H1 (cell line): ENCODE measurements at regions not wholly inside any gene's neighbourhood (a gene's known extent, or its start where the extent isn't known, plus 50 kb on each side); places are given as distances from the start of the nearest gene placed in this dataset.

Experiments
- EGR1 ChIP-seq: IDR thresholded peaks from 2 replicates; pipeline ENCODE4 v1.6.1; 2011; ENCODE audit warnings: low read depth, low read length, borderline replicate concordance
- EP300 ChIP-seq, 2 experiments: IDR thresholded peaks; 1 replicate in 1 of 2; 2 replicates in 1 of 2; pipeline ENCODE4 v1.6.1; 2011 to 2012; ENCODE audit warnings: low read depth in 2 of 2, low read length in 2 of 2, mild to moderate bottlenecking in 2 of 2, borderline replicate concordance in 1 of 2, inconsistent platforms in 1 of 2, moderate library complexity in 1 of 2
- HDAC6 ChIP-seq: IDR thresholded peaks from one replicate; pipeline ENCODE4 v1.7.1; 2012; ENCODE audit warnings: low read depth, mild to moderate bottlenecking, inconsistent platforms, low read length, moderate library complexity
- MAX ChIP-seq: IDR thresholded peaks from 2 replicates; pipeline ENCODE4 v1.6.1; 2012; ENCODE audit warnings: inconsistent platforms
- TAF1 ChIP-seq: IDR thresholded peaks from 2 replicates; pipeline ENCODE4 v1.6.1; 2011; ENCODE audit warnings: mild to moderate bottlenecking, low read depth, low read length
- TAF7 ChIP-seq: optimal IDR thresholded peaks from 2 replicates; pipeline ENCODE3; 2011; ENCODE audit warnings: low read depth, mild to moderate bottlenecking, inconsistent platforms, low read length, moderate library complexity, borderline replicate concordance

DNA sequence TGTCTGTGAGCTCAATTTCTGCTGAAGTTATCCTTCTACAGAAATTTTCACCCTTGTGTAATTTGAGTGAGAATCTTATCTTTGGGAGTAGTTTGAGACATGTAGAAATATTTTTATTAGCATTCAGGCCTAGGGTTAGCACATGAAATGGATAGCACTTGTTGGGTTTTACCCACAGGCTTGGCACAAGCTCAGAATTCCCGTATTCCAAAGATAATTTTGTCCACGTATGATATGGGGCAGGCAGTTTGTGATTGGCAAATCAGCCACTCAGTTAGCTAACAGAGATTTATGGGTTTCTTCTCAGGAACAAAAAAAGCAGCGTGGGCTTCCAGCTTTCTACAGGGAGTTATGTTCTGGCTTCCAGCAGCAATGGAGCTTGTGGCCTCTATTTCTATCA lies 117.9 kb upstream of the DCAF8L1 start (continued):
- TF ChIP-seq MAX (no peak), TAF1 (no peak), EP300 (IDR thresholded peaks at IDR 0.05; ENCODE audit: borderline replicate concordance in 1 of 2, low read depth in 2 of 2, low read length in 2 of 2) (no peak), TAF7 (no peak), EGR1 (no peak), HDAC6 (no peak)
- TF ChIP-seq, all 59 proteins: peak for 0
